Transverse colon (tissue), 4 donors: ENCODE measurements at regions not wholly inside any gene's neighbourhood (a gene's known extent, or its start where the extent isn't known, plus 50 kb on each side); places are given as distances from the start of the nearest gene placed in this dataset.

Source experiments
- DNase-seq: peaks from one replicate; pipeline ENCODE4 v3.0.0-alpha.2; 2019
- H3K27ac ChIP-seq, 4 donors: fragments of 200-600 bp; sonication (generic); 2 replicates each; pipeline ENCODE4 v1.5.1; 2016 to 2018; ENCODE audit warnings: inconsistent platforms in 4 of 4
- H3K27me3 ChIP-seq: fragments of 200-600 bp; sonication (generic); 2 replicates; pipeline ENCODE4 v1.5.1; 2017; ENCODE audit warnings: inconsistent platforms
- H3K36me3 ChIP-seq, 4 donors: fragments of 200-600 bp; sonication (generic); 2 replicates each; pipeline ENCODE4 v1.5.1; 2017 to 2019; ENCODE audit warnings: inconsistent platforms in 4 of 4
- H3K4me1 ChIP-seq, 4 donors: fragments of 200-600 bp; sonication (generic); 2 replicates each; pipeline ENCODE4 v1.5.1; 2017 to 2020; ENCODE audit warnings: inconsistent platforms in 4 of 4
- H3K4me3 ChIP-seq, 4 donors: fragments of 200-600 bp; sonication (generic); 1 replicate in 1 of 4; 2 replicates in 3 of 4; pipeline versions ENCODE4 v1.5.1 to v1.6.1; 2017 to 2019; ENCODE audit warnings: inconsistent platforms in 4 of 4
- H3K9me3 ChIP-seq, 2 donors: fragments of 200-600 bp; sonication (generic); 2 replicates each; pipeline ENCODE4 v1.5.1; 2017 to 2019; ENCODE audit warnings: inconsistent platforms in 2 of 2
- CTCF ChIP-seq, 5 experiments: fragments of 200-600 bp in 3 of 5; fragments of 450-650 bp in 2 of 5; sonication (generic) in 3 of 5; IDR thresholded peaks; 1 replicate in 2 of 5; 2 replicates in 3 of 5; pipeline ENCODE4 v1.5.1; 2016 to 2017; ENCODE audit warnings: antibody characterized with exemption in 5 of 5, inconsistent platforms in 3 of 5, mild to moderate bottlenecking in 2 of 5, moderate library complexity in 1 of 5
- EP300 ChIP-seq: sonication (generic); formaldehyde crosslinking; IDR thresholded peaks from one replicate; pipeline ENCODE4 v1.6.1; 2017; ENCODE audit warnings: antibody characterized with exemption, low read depth
- POLR2A ChIP-seq: fragments of 450-650 bp; IDR thresholded peaks from one replicate; pipeline ENCODE4 v1.6.1; 2016; ENCODE audit warnings: antibody characterized with exemption, mild to moderate bottlenecking, moderate library complexity
- POLR2AphosphoS5 ChIP-seq, 3 donors: sonication (generic); formaldehyde crosslinking; IDR thresholded peaks; one replicate each; pipeline ENCODE4 v1.6.1; 2016; ENCODE audit warnings: antibody characterized with exemption in 3 of 3
- WGBS, 2 donors: methylation state at CpG; one replicate each; pipeline ENCODE4 v1.1.5; 2018; ENCODE audit warnings: low coverage in 1 of 2; 5-methylcytosine and 5-hydroxymethylcytosine counted together
- in situ Hi-C, 4 donors: fragments of 200-750 bp; cut with MboI; loops; one replicate each; pipeline versions ENCODE4 v1.15.0 to v1.15.1; 2017; ENCODE audit warnings: low sequenced_read_pairs in 3 of 4, low pct_ligation_motif_present in 1 of 4, low pct_unique_long_range_greater_than_20kb in 1 of 4
- intact Hi-C: fragments of 100-400 bp; cut with DNase I; formaldehyde crosslinking; loops from one replicate; pipeline ENCODE4 v1.15.1; 2023; ENCODE audit warnings: low total_unique reads

- Histone ChIP-seq H3K36me3 (no peaks in the 10 kb centered on the region), H3K27me3 (no peaks in the 10 kb centered on the region), H3K4me1 (no peaks in the 10 kb centered on the region), H3K9me3 (no peaks in the 10 kb centered on the region), H3K27ac (no peak overlapping the region), H3K4me3 (no peak overlapping the region)
- 57 to 58% methylated on average over 1 to 5 of the region's 5 CpGs for WGBS, 2 donors
- in situ Hi-C loops (no loop called here), intact Hi-C loops (no loop called here)
- TF ChIP-seq CTCF (IDR thresholded peaks at IDR 0.05) (no peak), POLR2AphosphoS5 (IDR thresholded peaks at IDR 0.05) (no peak), POLR2A (no peak), EP300 (no peak)
- DNase-seq = peak; percentile 37
These were observed 356.6 kb downstream of the KCNJ2 start for GRCh38 chr17:70525961-70526360.

GRCh38 chr17:70527364-70527888 lies 358.1 kb downstream of the KCNJ2 start:
- in situ Hi-C loops = no loop called here
- intact Hi-C loops = no loop called here
- H3K4me1 ChIP-seq = no peaks in the 10 kb centered on the region

GRCh38 chr17:70533427-70533826 lies 364.1 kb downstream of the KCNJ2 start:
- no peak overlapping the region for H3K4me3 ChIP-seq
- in situ Hi-C loops (no loop called here), intact Hi-C loops (no loop called here)
- no peaks in the 10 kb centered on the region for H3K36me3 ChIP-seq
- TF ChIP-seq POLR2AphosphoS5 (IDR thresholded peaks at IDR 0.05) = no peak
- TF ChIP-seq EP300 = no peak
- no peaks in the 10 kb centered on the region for H3K9me3 ChIP-seq
- 49% methylated on average over 2 of the region's 2 CpGs for WGBS, 2 donors
- no peak for DNase-seq
- no peak overlapping the region for H3K27ac ChIP-seq
- no peaks in the 10 kb centered on the region for H3K27me3 ChIP-seq
- H3K4me1 ChIP-seq = no peaks in the 10 kb centered on the region

More at GRCh38 chr17:70527364-70527888, 358.1 kb downstream of the KCNJ2 start:
- Histone ChIP-seq H3K4me3 (no peak overlapping the region), H3K27ac (no peak overlapping the region), H3K36me3 (no peaks in the 10 kb centered on the region), H3K9me3 (no peaks in the 10 kb centered on the region), H3K27me3 (no peaks in the 10 kb centered on the region)
- 68 to 76% methylated on average over 3 of the region's 3 CpGs for WGBS, 2 donors
- TF ChIP-seq POLR2AphosphoS5 (IDR thresholded peaks at IDR 0.05) (no peak), EP300 (no peak), CTCF (IDR thresholded peaks at IDR 0.05) (no peak), POLR2A (no peak)
- no peak for DNase-seq

GRCh38 chr17:70535986-70536385 lies 366.7 kb downstream of the KCNJ2 start:
- intact Hi-C loops (no loop called here), in situ Hi-C loops (no loop called here)
- no peaks in the 10 kb centered on the region for H3K4me1 ChIP-seq
- 95 to 100% methylated on average over 1 of the region's 1 CpG for WGBS, 2 donors
- DNase-seq = no peak
- H3K4me3 ChIP-seq = no peak overlapping the region
- no peaks in the 10 kb centered on the region for H3K27me3 ChIP-seq
- H3K36me3 ChIP-seq = no peaks in the 10 kb centered on the region
- H3K9me3 ChIP-seq = no peaks in the 10 kb centered on the region
- no peak overlapping the region for H3K27ac ChIP-seq
- no peak for TF ChIP-seq POLR2AphosphoS5 (IDR thresholded peaks at IDR 0.05)
- TF ChIP-seq EP300 = no peak
- TF ChIP-seq CTCF (IDR thresholded peaks at IDR 0.05) = no peak
- TF ChIP-seq POLR2A = no peak
